GM21619 (cell line): ENCODE measurements at regions not wholly inside any gene's neighbourhood (a gene's known extent, or its start where the extent isn't known, plus 50 kb on each side); places are given as distances from the start of the nearest gene placed in this dataset.

Source experiments
- ATAC-seq: cut with Tn5 transposase; IDR thresholded peaks from one replicate; pipeline ENCODE4 v1.9.1; 2021; ENCODE audit not compliant: unreplicated experiment

DNA sequence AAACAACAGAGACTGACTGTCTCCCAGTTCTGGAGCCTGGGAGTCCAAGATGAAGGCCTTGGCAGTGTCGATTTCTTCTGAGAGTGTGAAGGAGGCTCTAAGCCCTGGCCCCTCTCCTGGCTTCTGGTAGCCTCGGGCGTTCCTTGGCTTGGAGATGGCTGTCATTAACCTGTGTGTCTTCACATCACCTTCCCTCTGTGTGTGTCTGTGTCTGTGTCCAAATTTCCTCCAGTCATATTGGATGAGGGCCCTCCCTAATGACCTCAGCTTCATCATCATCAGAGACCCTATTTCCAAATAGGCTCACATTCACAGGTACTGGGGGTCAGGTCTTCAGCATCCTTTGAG, 138.3 kb downstream of the TOMM20 start:
- no peak for ATAC-seq

DNA sequence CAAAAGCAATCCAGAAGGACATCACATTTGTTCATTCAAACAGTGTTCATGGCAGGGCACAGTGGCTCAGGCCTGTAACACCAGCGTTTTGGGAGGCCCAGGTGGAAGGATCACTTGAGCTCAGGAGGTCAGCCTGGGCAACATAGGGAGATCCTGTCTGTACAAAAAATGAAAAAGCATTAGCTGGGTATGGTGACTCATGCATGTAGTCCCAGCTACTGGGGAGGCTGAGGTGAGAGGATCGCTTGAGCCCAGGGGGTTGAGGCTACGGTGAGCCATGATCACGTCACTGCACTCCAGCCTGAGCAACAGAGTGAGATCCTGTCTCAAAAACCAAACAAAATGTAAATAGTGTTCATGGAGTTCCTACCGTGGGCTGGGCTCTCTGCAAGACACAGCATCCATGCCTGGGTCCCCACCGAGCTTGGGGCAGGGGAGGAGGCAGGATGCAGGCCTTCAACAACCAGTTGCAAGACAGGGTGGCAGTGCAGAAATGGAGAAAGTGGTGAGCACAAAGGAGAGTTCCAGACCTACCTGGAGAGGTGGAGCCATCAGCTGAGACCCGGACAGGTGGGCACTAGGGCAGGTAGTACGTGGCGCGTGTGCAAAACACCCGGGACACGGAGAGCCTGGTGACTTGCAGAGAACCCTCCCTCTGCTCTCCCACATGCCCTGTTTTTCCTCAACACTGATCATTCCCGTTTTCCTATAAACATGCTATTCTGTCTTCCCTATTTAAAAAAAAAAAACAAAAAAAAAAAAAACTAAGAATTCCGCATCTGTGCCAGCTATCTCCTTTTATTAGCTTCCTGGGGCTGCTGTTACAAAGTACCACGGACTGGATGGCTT, 138.9 kb downstream of the TOMM20 start:
- ATAC-seq: no peak

DNA sequence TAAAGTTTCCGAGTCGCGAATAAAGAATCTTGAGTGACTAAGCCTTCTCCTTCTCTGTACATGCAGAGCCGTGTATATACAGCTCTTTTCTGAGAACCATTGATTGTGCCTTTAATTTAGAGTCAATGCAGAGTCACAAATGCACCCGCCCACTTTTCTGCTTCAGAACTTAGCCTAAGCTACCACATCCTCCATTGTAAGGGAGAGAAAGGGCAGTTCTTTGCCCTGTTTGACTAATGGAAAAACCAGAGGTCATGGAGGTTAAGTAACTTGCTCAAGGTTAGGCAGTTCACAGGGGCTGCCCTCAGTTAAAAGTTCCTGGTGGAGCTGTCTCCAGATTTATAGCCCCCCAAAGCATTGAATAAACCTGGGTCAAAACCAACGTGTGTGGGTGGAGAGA, 139.6 kb downstream of the TOMM20 start:
- ATAC-seq: no peak

DNA sequence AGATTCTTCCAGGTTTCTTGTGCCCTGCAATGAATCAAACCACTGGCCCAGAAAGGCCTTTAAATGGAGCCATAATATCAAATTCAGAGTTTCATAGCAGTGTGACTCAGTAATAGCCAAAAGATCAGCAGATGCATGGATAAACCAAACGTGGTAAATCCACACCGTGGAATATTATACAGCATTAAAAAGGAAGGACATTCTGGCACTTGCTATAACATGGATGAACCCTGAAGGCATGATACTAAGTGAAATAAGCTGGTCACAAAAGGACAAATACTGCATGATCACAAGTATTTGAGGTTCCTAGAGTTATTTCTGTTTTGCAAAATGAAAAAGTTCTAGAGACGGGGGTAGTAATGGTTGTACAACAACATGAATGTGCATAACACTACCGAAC, 140.1 kb downstream of the TOMM20 start:
- no peak for ATAC-seq

DNA sequence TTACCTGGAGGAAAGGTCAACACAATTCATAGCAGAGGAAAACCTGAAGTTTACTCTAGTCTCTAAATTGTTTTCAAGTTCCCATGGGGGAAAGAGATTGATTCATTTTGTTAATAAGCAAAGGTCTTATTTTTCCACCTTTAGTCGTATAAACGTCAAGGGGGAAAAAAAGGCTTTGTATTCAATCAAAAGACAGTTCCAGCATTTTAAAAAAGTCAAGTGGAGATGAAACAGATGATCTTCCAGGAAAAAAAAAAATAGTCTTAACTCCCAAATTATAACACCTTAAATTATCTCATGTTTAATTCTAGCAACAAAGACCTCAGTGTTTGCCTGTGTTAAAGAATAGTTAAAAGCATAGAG, 140.5 kb downstream of the TOMM20 start:
- no peak for ATAC-seq

DNA sequence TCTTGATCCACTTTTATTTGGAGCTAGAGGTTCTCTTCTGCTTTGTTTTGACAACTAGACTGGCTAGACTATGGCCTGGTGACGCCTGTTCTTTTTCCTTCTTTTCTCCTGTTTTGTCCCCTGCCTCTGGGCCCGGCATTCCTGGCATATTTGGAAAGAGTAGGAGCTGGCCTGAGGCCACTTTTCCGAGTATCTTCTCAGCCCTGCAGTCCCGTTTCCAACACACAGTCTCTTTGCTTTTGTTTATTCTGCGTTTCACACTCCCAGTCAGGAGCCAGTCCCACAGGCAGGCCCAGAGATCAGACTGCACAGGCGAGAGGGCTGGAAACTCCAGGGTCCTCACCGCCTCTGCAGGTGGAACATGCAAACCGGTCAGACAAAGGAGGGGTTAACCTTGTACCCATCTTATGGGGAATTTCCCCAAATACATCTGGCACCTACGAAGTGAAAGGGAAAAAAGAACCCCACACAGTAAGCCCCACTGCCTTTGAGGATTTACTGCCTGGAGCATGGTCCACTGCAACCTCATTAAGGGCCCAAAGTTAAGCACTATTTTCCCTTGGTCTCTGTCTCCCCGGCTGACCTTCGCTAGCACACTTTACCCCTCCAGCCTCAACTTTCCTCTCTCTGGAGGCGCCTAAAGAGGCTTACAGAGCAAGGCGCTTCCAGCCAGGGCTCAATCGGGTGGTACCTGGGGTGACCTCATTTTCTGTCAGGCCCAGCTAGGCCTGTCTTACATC, 141.1 kb downstream of the TOMM20 start:
- ATAC-seq: peak; percentile 67

DNA sequence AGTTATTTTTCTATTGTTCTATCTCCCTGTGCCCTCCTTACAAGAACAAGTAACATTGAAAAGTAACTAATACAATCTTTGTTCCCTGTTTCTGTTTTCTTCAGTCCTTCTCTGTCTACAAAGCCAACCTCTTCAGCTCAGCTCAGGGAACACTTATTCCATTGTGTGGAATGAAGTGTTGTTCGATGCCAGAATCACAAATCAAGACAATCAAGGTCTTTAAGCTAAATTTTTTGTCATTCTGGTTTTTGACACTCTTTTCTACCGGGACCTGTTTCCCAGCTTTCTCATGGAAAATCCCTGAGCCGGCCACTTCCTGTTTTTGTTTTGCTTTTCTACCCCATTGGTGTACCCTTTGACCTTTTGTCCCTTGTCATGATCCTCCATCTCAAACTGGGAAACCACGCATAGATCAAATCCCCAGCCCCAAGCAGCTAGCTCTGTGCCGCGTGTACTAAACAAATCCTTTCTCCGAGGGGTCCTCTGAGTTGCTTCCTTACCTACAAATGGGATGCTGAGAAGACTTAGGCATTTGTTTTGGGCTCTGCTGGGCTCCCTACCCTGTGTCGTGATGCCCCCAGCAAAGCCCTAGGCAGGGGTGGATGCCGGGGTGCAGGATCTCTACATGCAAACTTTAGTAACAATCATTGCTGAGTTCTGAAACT, 141.8 kb downstream of the TOMM20 start:
- ATAC-seq: no peak

DNA sequence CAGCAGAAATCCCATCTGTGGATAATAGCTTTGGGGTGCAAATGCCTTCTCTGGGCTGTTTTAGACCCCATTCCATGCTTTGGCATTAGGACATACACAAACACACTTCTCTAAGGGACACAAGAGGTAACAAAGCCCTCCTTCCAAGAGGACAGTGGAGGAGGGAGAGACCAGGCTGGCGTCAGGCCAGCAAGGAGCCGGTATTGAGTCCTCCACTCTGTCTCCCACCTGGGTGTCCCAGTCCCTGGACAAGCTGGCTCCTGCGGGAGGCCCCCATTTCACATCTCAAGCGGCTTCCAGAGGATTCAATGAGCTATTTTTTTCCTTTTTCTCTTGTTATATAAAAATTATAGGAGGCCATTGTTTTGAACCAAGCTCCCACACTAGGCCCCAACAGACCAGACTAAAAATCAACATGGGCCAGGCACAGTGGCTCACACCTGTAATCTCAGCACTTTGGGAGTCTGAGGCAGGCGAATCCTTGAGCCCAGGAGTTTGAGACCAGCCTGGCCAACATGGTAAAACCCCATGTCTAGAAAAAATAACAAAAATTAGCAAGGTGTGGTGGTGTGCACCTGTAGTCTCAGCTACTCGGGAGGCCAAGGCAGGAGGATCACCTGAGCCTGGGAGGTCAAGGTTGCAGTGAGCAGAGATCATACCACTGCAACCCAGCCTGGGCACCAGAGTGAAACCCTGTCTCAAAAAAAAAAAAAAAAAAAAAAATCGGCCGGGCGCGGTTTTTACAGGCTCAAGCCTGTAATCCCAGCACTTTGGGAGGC, 142.9 kb downstream of the TOMM20 start:
- ATAC-seq: no peak

DNA sequence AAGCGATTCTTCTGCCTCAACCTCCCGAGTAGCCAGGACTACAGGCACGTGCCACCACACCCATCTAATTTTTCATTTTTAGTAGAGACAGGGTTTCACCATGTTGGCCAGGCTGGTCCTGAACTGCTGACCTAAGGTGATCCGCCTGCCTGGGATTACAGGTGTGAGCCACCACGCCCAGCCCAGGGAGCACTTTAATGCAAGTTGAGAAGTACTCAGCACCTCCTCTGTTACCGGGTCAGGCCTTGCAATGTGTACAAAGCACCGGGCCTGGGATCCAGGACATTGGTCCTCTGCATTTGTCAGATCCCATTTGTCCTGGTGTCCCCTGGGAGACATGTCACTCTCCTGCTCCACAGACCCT, 143.6 kb downstream of the TOMM20 start:
- no peak for ATAC-seq

DNA sequence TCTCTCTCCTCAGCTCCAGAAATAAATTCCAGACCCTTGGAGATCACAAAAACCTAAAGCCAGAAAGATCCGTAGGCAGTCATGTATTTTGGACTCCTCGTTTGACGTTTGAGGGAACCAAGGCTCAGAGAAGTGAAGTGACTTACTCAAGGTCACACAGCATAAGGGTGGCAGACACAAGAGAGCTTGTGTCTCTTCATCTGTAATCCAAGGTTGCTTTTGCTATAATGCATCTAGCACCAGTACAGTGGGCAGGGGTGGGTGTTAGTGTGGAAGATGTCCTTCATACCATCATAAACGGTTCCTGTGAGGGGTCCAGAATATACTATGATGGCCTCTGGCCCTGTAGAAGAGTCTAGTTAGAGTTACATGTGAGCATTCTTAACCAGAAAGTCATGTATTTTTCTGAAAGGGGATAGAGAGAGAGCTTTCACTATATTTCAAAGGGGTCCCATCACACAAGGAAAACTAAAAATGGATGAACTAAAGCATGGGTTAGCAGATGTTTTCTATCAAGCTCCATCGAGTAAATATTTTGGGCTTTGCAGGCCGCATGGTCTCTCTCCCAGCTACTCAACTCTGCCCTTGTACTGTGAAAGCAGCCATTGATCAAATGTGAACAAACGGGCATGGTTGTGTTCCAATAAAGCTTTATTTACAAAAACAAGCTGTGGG, 144.9 kb downstream of the TOMM20 start:
- ATAC-seq: no peak

DNA sequence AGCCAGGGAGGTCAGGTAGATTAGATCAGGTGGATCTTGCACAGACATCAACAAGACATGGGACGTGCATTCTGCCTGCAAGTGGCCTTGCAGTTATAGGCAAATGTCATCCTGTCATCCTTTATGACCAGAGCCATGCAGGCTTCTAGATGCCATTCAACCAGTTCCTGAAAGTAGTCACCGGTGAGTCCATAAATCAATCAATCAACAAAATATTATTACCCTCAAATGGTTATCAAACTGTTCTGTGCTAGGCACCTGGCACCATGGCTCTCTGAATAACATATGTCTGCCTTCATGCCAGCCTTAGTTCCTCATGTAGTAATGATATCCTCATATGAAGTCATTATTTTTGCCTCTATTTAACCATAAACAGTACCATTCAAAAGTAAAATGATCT, 146.9 kb downstream of the TOMM20 start:
- ATAC-seq: no peak

DNA sequence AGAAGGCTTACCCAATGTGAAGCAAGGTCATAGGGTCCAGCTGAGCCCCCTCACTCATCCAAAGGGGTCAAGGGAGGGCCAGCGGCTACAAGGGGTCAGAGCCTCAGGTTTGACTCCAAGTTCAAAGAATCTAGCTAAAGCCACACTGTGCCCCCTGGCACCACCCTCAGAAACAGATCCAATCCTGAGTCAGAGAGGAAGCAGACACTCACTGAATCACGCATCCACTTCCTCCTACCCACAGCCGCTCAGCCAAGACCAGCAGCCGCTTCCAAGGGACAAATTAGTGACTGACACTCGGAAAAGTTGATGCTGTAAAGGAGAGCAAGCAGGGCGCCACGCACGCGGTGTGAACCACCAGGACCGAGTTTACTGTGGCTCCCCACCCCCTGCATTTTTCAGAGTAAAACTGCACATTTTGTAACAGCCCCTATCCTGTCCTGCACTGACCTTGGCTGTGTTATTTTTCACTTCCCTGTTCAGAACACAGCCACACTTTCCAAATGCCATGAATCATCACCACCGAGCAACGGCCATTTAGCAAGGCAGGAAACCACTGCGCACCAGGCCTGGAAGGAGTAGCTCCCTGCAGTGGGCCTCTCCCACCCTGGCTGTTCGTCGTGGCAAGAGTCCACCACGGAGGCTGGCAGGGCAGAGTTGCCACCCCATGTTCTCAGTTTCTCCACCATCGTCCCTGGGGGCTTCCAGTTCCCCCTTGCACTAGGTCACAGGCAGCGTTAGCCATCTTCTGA, 147.8 kb downstream of the TOMM20 start:
- peak; percentile 41 for ATAC-seq

DNA sequence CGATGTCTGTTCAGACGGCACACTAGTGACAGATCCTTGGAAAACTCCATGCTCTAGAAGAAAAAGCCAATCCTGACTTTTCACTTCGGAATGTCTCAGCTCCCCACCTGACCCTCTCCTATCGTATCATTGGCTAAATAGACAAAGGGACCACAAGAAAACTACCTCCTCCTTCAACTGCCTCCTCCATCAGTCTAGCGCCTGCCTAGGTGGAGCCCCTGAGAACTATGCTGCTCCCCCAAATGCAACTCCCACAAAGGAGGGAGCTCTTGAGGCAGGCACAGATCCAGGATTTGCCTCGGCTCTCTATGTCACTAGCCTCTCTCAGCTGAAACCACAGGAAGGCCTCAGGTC, 148.4 kb downstream of the TOMM20 start:
- no peak for ATAC-seq

DNA sequence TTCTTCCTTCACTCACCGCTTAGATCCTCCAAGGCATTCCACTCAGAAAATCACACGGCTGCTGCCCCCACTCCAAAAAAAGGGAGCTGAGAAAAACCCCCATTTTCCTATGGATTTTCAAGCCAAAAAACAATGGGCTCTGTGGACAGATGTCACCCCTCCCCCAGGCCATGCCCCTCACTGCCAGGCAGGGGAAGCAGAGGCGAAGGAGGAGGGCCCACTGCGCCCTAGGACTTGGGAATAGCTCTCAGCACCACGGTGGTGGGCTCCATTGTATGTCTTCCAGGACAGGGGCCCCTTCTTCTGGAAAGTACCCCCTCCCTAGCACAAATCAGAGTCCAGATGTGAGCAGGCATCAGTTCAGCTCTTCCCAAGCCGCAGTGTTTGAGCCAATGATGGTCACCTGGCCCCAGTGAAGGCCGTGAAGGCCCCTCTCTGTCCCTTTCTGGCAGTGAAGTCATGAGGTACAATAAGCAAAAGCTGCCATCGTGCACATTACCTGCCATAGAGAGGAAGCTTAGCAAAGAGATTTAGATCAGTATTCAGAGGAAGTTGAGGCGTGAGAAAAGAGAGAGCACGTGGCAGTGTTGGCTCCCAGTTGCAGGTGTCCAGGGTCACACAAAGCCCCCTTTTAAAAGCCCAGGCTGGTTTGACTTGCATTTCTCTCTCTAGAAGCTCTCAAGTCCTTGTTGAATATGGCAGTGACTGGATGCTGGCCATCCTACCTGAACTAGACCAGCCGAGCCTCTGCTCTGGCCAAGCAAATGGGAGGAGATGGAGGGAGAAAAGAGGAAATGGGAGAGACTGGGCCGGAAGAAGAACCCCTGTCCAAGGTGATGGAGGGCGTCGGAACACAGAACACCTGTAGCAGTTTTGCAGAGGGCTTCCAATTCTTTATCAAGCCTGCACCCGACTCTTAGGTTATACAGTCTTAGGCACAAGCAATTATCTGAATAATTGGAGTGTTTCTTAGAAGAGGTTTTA, 149.0 kb downstream of the TOMM20 start:
- ATAC-seq: no peak

DNA sequence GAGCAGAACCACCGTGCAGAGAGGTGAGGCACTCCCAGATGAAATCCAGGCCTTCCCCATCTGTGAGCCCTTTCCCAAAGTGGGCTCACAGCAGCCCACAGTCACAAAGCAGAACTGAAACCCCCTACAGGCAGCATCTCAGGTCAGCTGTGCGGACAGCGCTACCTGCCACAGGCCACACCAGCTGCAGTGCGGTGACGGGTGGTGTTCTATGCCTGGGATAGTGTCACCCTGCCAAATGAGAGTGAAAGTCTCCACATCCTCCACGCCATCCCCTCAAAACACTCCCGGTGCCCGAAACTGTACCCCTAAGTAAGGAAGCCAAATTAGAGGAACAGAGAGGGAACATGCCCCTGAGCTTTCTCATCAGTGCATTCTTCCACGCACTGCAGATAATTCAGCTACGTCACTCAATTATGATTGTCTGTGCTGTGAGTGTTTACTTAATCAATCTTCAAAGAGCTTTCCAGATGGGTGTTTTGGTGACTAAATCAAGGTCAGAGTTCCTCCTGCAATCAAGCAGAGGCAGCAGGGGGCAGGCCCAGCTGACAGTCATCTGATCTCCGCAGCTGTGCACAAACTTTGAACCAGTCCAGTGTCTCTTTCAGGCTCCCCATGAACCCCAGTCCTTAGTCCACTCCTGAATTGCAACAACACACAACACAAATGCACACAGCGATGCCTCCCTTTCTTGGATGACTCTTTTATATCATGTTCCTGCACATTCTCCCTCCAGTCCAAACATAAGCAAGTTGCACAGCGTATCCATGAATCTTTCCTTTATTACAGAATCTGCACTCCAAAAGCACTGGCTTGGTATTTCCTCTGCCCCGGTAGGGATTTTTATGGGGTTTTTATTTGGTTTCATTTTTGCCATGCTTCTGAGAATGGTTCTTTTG, 150.0 kb downstream of the TOMM20 start:
- ATAC-seq: peak; percentile 63

DNA sequence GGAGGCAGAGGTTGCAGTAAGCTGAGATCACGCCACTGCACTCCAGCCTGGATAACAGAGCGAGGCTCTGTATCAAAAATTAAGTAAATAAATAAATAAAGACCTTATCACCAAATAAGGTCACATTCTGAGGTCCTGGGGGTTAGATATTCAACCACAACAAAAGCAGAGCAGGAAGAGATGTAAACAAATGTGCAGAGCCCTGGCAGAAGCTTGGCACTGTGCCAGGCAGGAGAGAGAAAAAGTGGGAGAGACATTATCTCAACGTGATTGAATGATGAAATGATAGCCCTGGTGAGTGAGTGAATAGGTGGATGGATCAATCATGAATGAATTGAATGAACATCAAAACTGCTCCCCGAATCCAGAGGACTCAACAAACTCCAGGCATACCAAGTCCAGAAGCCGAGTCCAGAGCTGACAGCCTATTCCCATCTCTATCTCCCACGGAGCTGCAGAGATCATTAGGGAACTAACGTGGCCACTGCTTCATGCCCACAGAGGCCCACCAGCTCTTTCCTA, 150.7 kb downstream of the TOMM20 start:
- no peak for ATAC-seq

DNA sequence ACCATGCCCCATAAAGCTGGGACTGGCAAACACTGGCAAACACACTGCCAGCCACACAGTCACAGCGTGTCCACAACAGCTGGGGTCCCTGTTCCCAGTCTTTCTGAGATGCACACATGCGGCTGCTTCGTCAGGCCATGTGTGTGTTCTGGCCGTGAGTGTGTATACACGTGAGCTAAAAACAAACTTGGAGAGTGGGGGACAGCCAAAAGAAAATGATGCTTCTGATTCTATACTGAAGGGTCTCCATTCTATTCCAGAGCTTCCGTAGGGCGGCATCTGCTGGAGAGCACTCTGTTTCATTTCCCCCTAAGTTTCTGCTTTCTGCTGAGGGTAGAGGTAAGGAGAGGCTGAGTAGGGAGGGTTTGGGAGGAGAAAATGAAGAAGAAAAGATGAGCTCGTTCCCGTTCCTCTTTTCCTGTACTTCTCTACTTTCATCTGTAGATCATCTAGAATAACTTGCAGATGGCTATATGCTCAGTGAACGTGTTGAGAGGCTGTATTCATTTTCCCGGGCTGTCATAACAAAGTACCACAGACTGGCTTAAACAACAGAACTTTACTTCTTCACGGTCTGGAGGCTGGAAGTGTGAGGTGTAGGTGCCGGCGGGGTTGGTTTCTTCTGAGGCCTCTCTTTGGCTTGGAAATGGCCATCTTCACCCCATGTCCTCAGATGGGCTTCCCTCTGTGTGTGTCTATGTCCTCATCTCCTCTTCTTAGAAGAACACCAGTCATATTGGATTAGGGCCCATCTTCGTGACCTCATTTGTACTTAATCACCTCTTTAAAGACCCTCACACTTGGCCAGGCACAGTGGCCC, 151.6 kb downstream of the TOMM20 start:
- no peak for ATAC-seq
